Fibroblast of villous mesenchyme (primary cell): ENCODE measurements at regions not wholly inside any gene's neighbourhood (a gene's known extent, or its start where the extent isn't known, plus 50 kb on each side); places are given as distances from the start of the nearest gene placed in this dataset.
"Not testable (repeated sequence)": the region's sequence is repeated elsewhere in the genome, so short reads cannot be mapped to it uniquely, and the experiment has no call there.

Experiments used
- DNase-seq: peaks from one replicate; pipeline ENCODE4 v3.0.0-alpha.2; 2010; ENCODE audit warnings: low read depth
- H3K4me3 ChIP-seq: 2 replicates; pipeline ENCODE4 v1.5.1; 2011; ENCODE audit warnings: low read depth, mild to moderate bottlenecking, low read length
- CTCF ChIP-seq: IDR thresholded peaks from 2 replicates; pipeline ENCODE4 v1.5.1; 2012; ENCODE audit warnings: low read depth, mild to moderate bottlenecking, low read length; ENCODE audit not compliant: insufficient read depth

GRCh38 chr6:28683945-28684538 is 158.4 kb downstream of the GPX5 start:
- no peak overlapping the region for H3K4me3 ChIP-seq
- TF ChIP-seq CTCF = peak; percentile 63
- peak; percentile 49 for DNase-seq

- H3K4me3 ChIP-seq, DNase-seq: not testable (repeated sequence)
Observed at GRCh38 chr6:28685960-28686359, 160.3 kb downstream of the GPX5 start.

- peak; percentile 70 for DNase-seq
- not testable (repeated sequence) for H3K4me3 ChIP-seq
- peak; percentile 65 for TF ChIP-seq CTCF
Observed at GRCh38 chr6:28686446-28687027, 160.9 kb downstream of the GPX5 start.

GRCh38 chr6:28687309-28687981 is 161.8 kb downstream of the GPX5 start:
- not testable (repeated sequence) for H3K4me3 ChIP-seq, DNase-seq

- not testable (repeated sequence) for H3K4me3 ChIP-seq, DNase-seq
Observed at GRCh38 chr6:28691991-28692390, 166.3 kb downstream of the GPX5 start.

GRCh38 chr6:28693033-28693750 is 167.5 kb downstream of the GPX5 start:
- TF ChIP-seq CTCF = no peak
- DNase-seq = no peak
- no peak overlapping the region for H3K4me3 ChIP-seq

GRCh38 chr6:28693751-28694443 is 168.2 kb downstream of the GPX5 start:
- TF ChIP-seq CTCF = no peak
- H3K4me3 ChIP-seq = no peak overlapping the region
- DNase-seq = no peak

- TF ChIP-seq CTCF = no peak
- DNase-seq = no peak
- no peak overlapping the region for H3K4me3 ChIP-seq
Observed at GRCh38 chr6:28695715-28696114, 170.0 kb downstream of the GPX5 start.
